H9 (cell line): ENCODE measurements at regions not wholly inside any gene's neighbourhood (a gene's known extent, or its start where the extent isn't known, plus 50 kb on each side); places are given as distances from the start of the nearest gene placed in this dataset.

Source experiments
- DNase-seq: peaks from one replicate; pipeline ENCODE4 v3.0.0-alpha.2; 2017
- H2AFZ ChIP-seq: one replicate; pipeline ENCODE4 v1.6.1; 2013; ENCODE audit warnings: mild to moderate bottlenecking, low read length, control low read depth, moderate library complexity
- H2AK5ac ChIP-seq: 2 replicates; pipeline ENCODE4 v1.6.1; 2013; ENCODE audit warnings: low read length, control low read depth, mixed read lengths; ENCODE audit not compliant: insufficient read length
- H2BK120ac ChIP-seq: one replicate; pipeline ENCODE4 v1.6.1; 2013; ENCODE audit warnings: low read depth, mild to moderate bottlenecking, low read length, control low read depth, inconsistent platforms; ENCODE audit not compliant: poor library complexity, severe bottlenecking
- H2BK12ac ChIP-seq: 2 replicates; pipeline ENCODE4 v1.6.1; 2013; ENCODE audit warnings: low read length, control low read depth, mixed read lengths, low read depth; ENCODE audit not compliant: insufficient read length
- H2BK15ac ChIP-seq: 2 replicates; pipeline ENCODE4 v1.6.1; 2013; ENCODE audit warnings: low read depth, low read length, control low read depth
- H2BK20ac ChIP-seq: one replicate; pipeline ENCODE4 v1.6.1; 2013; ENCODE audit warnings: low read depth, mild to moderate bottlenecking, low read length, control low read depth, inconsistent platforms; ENCODE audit not compliant: poor library complexity, severe bottlenecking
- H2BK5ac ChIP-seq: 2 replicates; pipeline ENCODE4 v1.6.1; 2013; ENCODE audit warnings: low read length, control low read depth, mixed read lengths; ENCODE audit not compliant: insufficient read length
- H3K14ac ChIP-seq: 2 replicates; pipeline ENCODE4 v1.6.1; 2013; ENCODE audit warnings: low read length, control low read depth; ENCODE audit not compliant: insufficient read depth
- H3K18ac ChIP-seq: 2 replicates; pipeline ENCODE4 v1.6.1; 2013; ENCODE audit warnings: low read depth, mild to moderate bottlenecking, mixed read lengths, low read length, control low read depth; ENCODE audit not compliant: insufficient read length
- H3K23ac ChIP-seq: 2 replicates; pipeline ENCODE4 v1.6.1; 2013; ENCODE audit warnings: low read length, control low read depth, mixed read lengths, low read depth; ENCODE audit not compliant: insufficient read length
- H3K23me2 ChIP-seq: 2 replicates; pipeline ENCODE4 v1.6.1; 2013; ENCODE audit warnings: low read depth, mild to moderate bottlenecking, mixed read lengths, low read length, control low read depth; ENCODE audit not compliant: insufficient read length, poor library complexity, severe bottlenecking
- H3K27ac ChIP-seq: 2 replicates; pipeline ENCODE4 v1.5.1; 2013; ENCODE audit warnings: low read length, control low read depth, mixed read lengths, low read depth; ENCODE audit not compliant: insufficient read length
- H3K27me3 ChIP-seq: 2 replicates; pipeline ENCODE4 v1.6.1; 2013; ENCODE audit warnings: low read length, control low read depth, inconsistent platforms; ENCODE audit not compliant: insufficient read depth
- H3K4ac ChIP-seq: 2 replicates; pipeline ENCODE4 v1.6.1; 2013; ENCODE audit warnings: low read depth, mild to moderate bottlenecking, control low read depth, inconsistent platforms, low read length, moderate library complexity
- H3K4me1 ChIP-seq: 2 replicates; pipeline ENCODE4 v1.6.1; 2013; ENCODE audit warnings: low read length, control low read depth, inconsistent platforms; ENCODE audit not compliant: insufficient read depth
- H3K4me2 ChIP-seq: 2 replicates; pipeline ENCODE4 v1.6.1; 2013; ENCODE audit warnings: low read length, control low read depth, mixed read lengths; ENCODE audit not compliant: insufficient read length, insufficient read depth
- H3K56ac ChIP-seq: 2 replicates; pipeline ENCODE4 v1.6.1; 2013; ENCODE audit warnings: low read depth, mild to moderate bottlenecking, mixed read lengths, low read length, control low read depth; ENCODE audit not compliant: insufficient read length
- H3K79me1 ChIP-seq: 2 replicates; pipeline ENCODE4 v1.6.1; 2013; ENCODE audit warnings: low read depth, mild to moderate bottlenecking, moderate library complexity, low read length, control low read depth, inconsistent platforms; ENCODE audit not compliant: insufficient read depth, poor library complexity, severe bottlenecking
- H3K79me2 ChIP-seq: 2 replicates; pipeline ENCODE4 v1.6.1; 2013; ENCODE audit warnings: low read length, control low read depth, inconsistent platforms; ENCODE audit not compliant: insufficient read depth
- H3K9ac ChIP-seq: 2 replicates; pipeline ENCODE4 v1.6.1; 2013; ENCODE audit warnings: low read length, control low read depth, mixed read lengths; ENCODE audit not compliant: insufficient read length; ENCODE audit errors: extremely low read depth
- H3K9me3 ChIP-seq: one replicate; pipeline ENCODE4 v1.6.1; 2013; ENCODE audit warnings: low read depth, low read length, inconsistent platforms; ENCODE audit not compliant: control insufficient read depth
- H3T11ph ChIP-seq: one replicate; pipeline ENCODE4 v1.6.1; 2013; ENCODE audit warnings: mild to moderate bottlenecking, low read length, control low read depth, inconsistent platforms
- H4K20me1 ChIP-seq: one replicate; pipeline ENCODE4 v1.6.1; 2013; ENCODE audit not compliant: control insufficient read depth, insufficient read length, insufficient read depth
- H4K5ac ChIP-seq: 2 replicates; pipeline ENCODE4 v1.6.1; 2013; ENCODE audit warnings: low read depth, mild to moderate bottlenecking, mixed read lengths, low read length, control low read depth; ENCODE audit not compliant: insufficient read length
- H4K8ac ChIP-seq: replicated peaks from 2 replicates; pipeline ENCODE4 v1.6.1; 2013; ENCODE audit warnings: low read length, control low read depth, mixed read lengths, low read depth; ENCODE audit not compliant: insufficient read length
- H4K91ac ChIP-seq: 2 replicates; pipeline ENCODE4 v1.6.1; 2013; ENCODE audit warnings: low read depth, mild to moderate bottlenecking, moderate library complexity, mixed read lengths, low read length, control low read depth; ENCODE audit not compliant: insufficient read length
- H3K27ac Mint-ChIP-seq, 3 experiments: 2 replicates in 2 of 3; 3 replicates in 1 of 3; pipeline ENCODE4 v1.8.0; 2020 to 2021; ENCODE audit warnings: mixed read lengths in 3 of 3, mild to moderate bottlenecking in 1 of 3, moderate library complexity in 1 of 3
- H3K27me3 Mint-ChIP-seq: 2 replicates; pipeline ENCODE4 v1.8.0; 2021; ENCODE audit warnings: low read depth, mild to moderate bottlenecking, moderate library complexity, mixed read lengths
- H3K36me3 Mint-ChIP-seq, 3 experiments: 2 replicates in 2 of 3; 3 replicates in 1 of 3; pipeline ENCODE4 v1.8.0; 2020 to 2021; ENCODE audit warnings: low read depth in 3 of 3, mixed read lengths in 3 of 3; ENCODE audit not compliant: insufficient read depth in 1 of 3
- H3K4me1 Mint-ChIP-seq, 2 experiments: 2 replicates each; pipeline ENCODE4 v1.8.0; 2020; ENCODE audit warnings: mixed read lengths in 2 of 2
- H3K4me3 Mint-ChIP-seq, 2 experiments: 2 replicates in 1 of 2; 3 replicates in 1 of 2; pipeline ENCODE4 v1.8.0; 2020 to 2021; ENCODE audit warnings: mild to moderate bottlenecking in 2 of 2, mixed read lengths in 2 of 2, moderate library complexity in 1 of 2
- H3K9me3 Mint-ChIP-seq, 2 experiments: 2 replicates in 1 of 2; 3 replicates in 1 of 2; pipeline ENCODE4 v1.8.0; 2020; ENCODE audit warnings: mild to moderate bottlenecking in 2 of 2, mixed read lengths in 2 of 2, moderate library complexity in 1 of 2
- CTCF ChIP-seq: fragments of 200-600 bp; sonication (generic); conservative IDR thresholded peaks from 3 replicates; pipeline ENCODE4 v1.8.0; 2021; ENCODE audit warnings: antibody characterized with exemption, mild to moderate bottlenecking
- WGBS: extraction: QIAGEN DNeasy Blood & Tissue Kit; methylation state at CpG from one replicate; pipeline ENCODE4 v1.1.7; 2013; ENCODE audit warnings: missing lambda C conversion rate, low lambda C conversion rate, mixed read lengths; ENCODE audit not compliant: insufficient read length; ENCODE audit errors: extremely low coverage; 5-methylcytosine and 5-hydroxymethylcytosine counted together

GRCh38 chr4:11069581-11070211 is 359.0 kb downstream of the HS3ST1 start:
- H3K36me3 Mint-ChIP-seq: peaks cover 0 to 6% (median 0%) of the 10 kb centered on the region in 3 experiments; a peak in 2 of 7 replicates
- H3K23ac ChIP-seq: no peak overlapping the region
- no peak overlapping the region for H3K4me3 Mint-ChIP-seq

More at GRCh38 chr4:11069581-11070211, 359.0 kb downstream of the HS3ST1 start:
- no peak overlapping the region for H3K4ac ChIP-seq
- no peak overlapping the region for H4K8ac ChIP-seq
- no CpG with 5 or more reads among the region's 2 CpGs for WGBS
- no peak overlapping the region for H3K56ac ChIP-seq
- H2BK20ac ChIP-seq: no peak overlapping the region
- no peaks in the 10 kb centered on the region for H3K79me1 ChIP-seq
- no peak for TF ChIP-seq CTCF
- H3T11ph ChIP-seq: no peak overlapping the region
- no peaks in the 10 kb centered on the region for H3K27me3 Mint-ChIP-seq
- H4K5ac ChIP-seq: no peak overlapping the region
- H2AK5ac ChIP-seq: no peak overlapping the region
- no peak overlapping the region for H2BK5ac ChIP-seq
- H3K27me3 ChIP-seq: no peaks in the 10 kb centered on the region; the same call in 1 of the 2 replicates
- H3K27ac ChIP-seq: no peak overlapping the region
- H2AFZ ChIP-seq: no peak overlapping the region
- no peaks in the 10 kb centered on the region for H3K23me2 ChIP-seq
- H2BK120ac ChIP-seq: no peak overlapping the region
- peaks cover 23 to 35% of the 10 kb centered on the region in 2 experiments for H3K4me1 Mint-ChIP-seq
- no peak overlapping the region for H2BK12ac ChIP-seq
- no peaks in the 10 kb centered on the region for H3K9me3 ChIP-seq
- H3K27ac Mint-ChIP-seq: no peak overlapping the region
- H3K9me3 Mint-ChIP-seq: peaks cover 2 to 3% of the 10 kb centered on the region in 2 experiments; a peak in 2 of 5 replicates
- no peak for DNase-seq
- H3K14ac ChIP-seq: no peak overlapping the region
- no peak overlapping the region for H2BK15ac ChIP-seq
- no peaks in the 10 kb centered on the region for H4K20me1 ChIP-seq
- no peak overlapping the region for H3K9ac ChIP-seq
- no peak overlapping the region for H3K4me2 ChIP-seq
- H3K79me2 ChIP-seq: no peaks in the 10 kb centered on the region
- H4K91ac ChIP-seq: no peak overlapping the region
- peaks cover 3% of the 10 kb centered on the region; the same call in 1 of the 2 replicates for H3K4me1 ChIP-seq
- no peak overlapping the region for H3K18ac ChIP-seq
